ENCODE measurements at regions not wholly inside any gene's neighbourhood (a gene's known extent, or its start where the extent isn't known, plus 50 kb on each side); places are given as distances from the start of the nearest gene placed in this dataset.

DNA sequence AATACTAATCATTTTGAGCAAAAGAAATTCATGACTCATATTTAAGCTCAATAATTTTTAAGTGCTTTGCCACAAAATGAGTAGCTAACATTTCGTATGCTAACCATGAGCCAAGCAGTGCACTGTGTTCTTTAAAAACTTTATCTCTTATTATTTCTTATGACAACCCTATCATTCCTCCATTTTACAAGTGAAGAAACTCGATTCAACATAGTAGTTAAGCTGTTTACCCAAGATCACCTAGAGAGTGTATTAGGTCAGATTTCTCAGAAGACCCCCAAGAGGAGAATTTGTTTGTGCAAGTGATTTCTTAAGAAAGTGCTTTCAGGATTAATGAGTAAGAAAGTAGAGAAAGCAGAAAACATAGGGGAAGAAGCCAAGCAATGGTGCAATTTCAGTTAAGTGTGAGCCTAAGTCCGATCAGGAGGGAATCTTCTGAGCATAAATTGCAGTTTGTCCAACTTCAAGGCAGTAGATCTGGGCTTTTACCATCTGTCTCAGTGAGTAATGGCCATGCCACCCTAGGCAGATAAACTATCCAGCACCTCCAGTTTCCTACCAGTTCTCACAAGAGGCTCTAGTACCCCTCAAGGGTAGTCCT lies 202.7 kb downstream of the SCG2 start:
- TF ChIP-seq CTCF (IDR thresholded peaks at IDR 0.05): no peak
- no peak for TF ChIP-seq POLR2A (IDR thresholded peaks at IDR 0.05)
